SK-N-MC (cell line): ENCODE measurements at regions not wholly inside any gene's neighbourhood (a gene's known extent, or its start where the extent isn't known, plus 50 kb on each side); places are given as distances from the start of the nearest gene placed in this dataset.

Source experiments
- EZH2 ChIP-seq: fragments of 200-600 bp; sonication (generic); IDR thresholded peaks from one replicate; pipeline ENCODE4 v1.6.1; 2017; ENCODE audit warnings: antibody characterized with exemption
- FOXP2 ChIP-seq: optimal IDR thresholded peaks from 2 replicates; pipeline ENCODE3; 2011; ENCODE audit warnings: mild to moderate bottlenecking, moderate library complexity; ENCODE audit not compliant: insufficient read depth; ENCODE audit errors: extremely low read length, control extremely low read depth

- no peak for TF ChIP-seq EZH2
- no peak for TF ChIP-seq FOXP2
These were observed 438.8 kb upstream of the C16orf82 start for GRCh38 chr16:26627958-26628357.
